H1 (cell line): ENCODE measurements at regions not wholly inside any gene's neighbourhood (a gene's known extent, or its start where the extent isn't known, plus 50 kb on each side); places are given as distances from the start of the nearest gene placed in this dataset.
"Not testable (repeated sequence)": the region's sequence is repeated elsewhere in the genome, so short reads cannot be mapped to it uniquely, and the experiment has no call there.

Source experiments
- CTCF ChIA-PET: fragments of 300-600 bp; sonication (Branson Sonifier 250); formaldehyde crosslinking; loops from one replicate; lab custom pipeline; 2021; ENCODE audit not compliant: partially characterized antibody; lab: Charles Lee
- POLR2A ChIA-PET: fragments of 300-600 bp; sonication (Branson Sonifier 250); formaldehyde crosslinking; loops from one replicate; lab custom pipeline; 2021; ENCODE audit warnings: inconsistent platforms; ENCODE audit not compliant: partially characterized antibody; lab: Charles Lee
- DNase-seq, 2 experiments: peaks; one replicate each; pipeline versions ENCODE4 v3.0.0 to v3.0.0-alpha.2; 2010 to 2022; ENCODE audit warnings: low spot score in 2 of 2, low read depth in 1 of 2, mixed read lengths in 1 of 2
- FAIRE-seq: peaks from 2 replicates; lab custom pipeline; 2011; peaks lifted over from hg19 to GRCh38; lab: Jason Lieb, UNC
- H2AFZ ChIP-seq: 2 replicates; pipeline ENCODE4 v1.8.1; 2012; ENCODE audit warnings: low read length, inconsistent platforms
- H2AK5ac ChIP-seq: 2 replicates; pipeline ENCODE4 v1.6.1; 2013; ENCODE audit warnings: low read depth, low read length
- H2BK120ac ChIP-seq: replicated peaks from 2 replicates; pipeline ENCODE3; 2013; ENCODE audit warnings: low read depth, low read length, inconsistent platforms
- H2BK12ac ChIP-seq: 2 replicates; pipeline ENCODE4 v1.6.1; 2013; ENCODE audit warnings: low read depth, low read length
- H2BK15ac ChIP-seq: 2 replicates; pipeline ENCODE4 v1.6.1; 2013; ENCODE audit warnings: low read length
- H2BK20ac ChIP-seq: 2 replicates; pipeline ENCODE4 v1.6.1; 2013; ENCODE audit warnings: low read length
- H2BK5ac ChIP-seq: 2 replicates; pipeline ENCODE4 v1.6.1; 2013; ENCODE audit warnings: low read depth, low read length
- H3K14ac ChIP-seq: 2 replicates; pipeline ENCODE4 v1.6.1; 2013; ENCODE audit warnings: inconsistent platforms; ENCODE audit not compliant: insufficient read length
- H3K18ac ChIP-seq: 2 replicates; pipeline ENCODE4 v1.6.1; 2013; ENCODE audit warnings: low read length; ENCODE audit errors: extremely low read depth
- H3K23ac ChIP-seq: 2 replicates; pipeline ENCODE4 v1.6.1; 2013; ENCODE audit warnings: inconsistent platforms; ENCODE audit not compliant: insufficient read length
- H3K23me2 ChIP-seq: 2 replicates; pipeline ENCODE4 v1.6.1; 2013; ENCODE audit warnings: low read depth, low read length
- H3K27ac ChIP-seq: 2 replicates; pipeline ENCODE4 v1.6.1; 2011; ENCODE audit warnings: low read depth, low read length, inconsistent platforms
- H3K27me3 ChIP-seq, 4 experiments: replicated peaks in 1 of 4; 1 replicate in 1 of 4; 2 replicates in 3 of 4; pipeline versions ENCODE4 v1.6.1 to v1.8.1; 2011 to 2013; ENCODE audit warnings: low read length in 3 of 4, mild to moderate bottlenecking in 3 of 4, inconsistent platforms in 2 of 4, mixed read lengths in 2 of 4, moderate library complexity in 1 of 4; ENCODE audit not compliant: control insufficient read depth in 3 of 4, insufficient read depth in 3 of 4; ENCODE audit errors: extremely low read depth in 1 of 4
- H3K36me3 ChIP-seq, 4 experiments: 2 replicates each; pipeline versions ENCODE4 v1.6.1 to v1.8.1; 2011 to 2013; ENCODE audit warnings: mild to moderate bottlenecking in 4 of 4, low read length in 3 of 4, moderate library complexity in 2 of 4, control low read depth in 1 of 4, inconsistent platforms in 1 of 4; ENCODE audit not compliant: insufficient read depth in 4 of 4, control insufficient read depth in 2 of 4
- H3K4ac ChIP-seq: replicated peaks from 2 replicates; pipeline ENCODE3; 2013; ENCODE audit warnings: low read length, low read depth, mixed read lengths, inconsistent platforms; ENCODE audit not compliant: insufficient read length
- H3K4me1 ChIP-seq, 4 experiments: replicated peaks in 1 of 4; 1 replicate in 1 of 4; 2 replicates in 3 of 4; pipeline versions ENCODE4 v1.6.1 to v1.8.1; 2011 to 2013; ENCODE audit warnings: low read length in 3 of 4, inconsistent platforms in 2 of 4, mixed read lengths in 1 of 4; ENCODE audit not compliant: insufficient read depth in 4 of 4, control insufficient read depth in 3 of 4
- H3K4me2 ChIP-seq, 2 experiments: 2 replicates each; pipeline versions ENCODE4 v1.6.1 to v1.8.1; 2011 to 2013; ENCODE audit warnings: low read depth in 2 of 2, low read length in 2 of 2, control low read depth in 1 of 2, inconsistent platforms in 1 of 2, mild to moderate bottlenecking in 1 of 2; ENCODE audit not compliant: insufficient read depth in 1 of 2
- H3K4me3 ChIP-seq, 4 experiments: fragments of 200-600, 300-600 bp in 1 of 4; sonication (generic), shearing (Covaris generic), sonication (Bioruptor Twin) in 1 of 4; 2 replicates each; pipeline versions ENCODE4 v1.5.1 to v1.8.1; 2011 to 2016; ENCODE audit warnings: low read length in 4 of 4, low read depth in 3 of 4, control low read depth in 2 of 4, inconsistent platforms in 2 of 4, mild to moderate bottlenecking in 2 of 4, mixed read lengths in 1 of 4, moderate library complexity in 1 of 4; ENCODE audit not compliant: insufficient read depth in 2 of 4; ENCODE audit errors: extremely low read depth in 1 of 4
- H3K56ac ChIP-seq: replicated peaks from 2 replicates; pipeline ENCODE3; 2013; ENCODE audit warnings: low read depth, mild to moderate bottlenecking, mixed read lengths, low read length, inconsistent platforms; ENCODE audit not compliant: insufficient read length
- H3K79me1 ChIP-seq: 2 replicates; pipeline ENCODE4 v1.6.1; 2013; ENCODE audit warnings: low read depth, low read length, control low read depth
- H3K79me2 ChIP-seq, 2 experiments: 2 replicates each; pipeline versions ENCODE4 v1.6.1 to v1.8.1; 2012 to 2013; ENCODE audit warnings: low read length in 2 of 2, mild to moderate bottlenecking in 2 of 2, inconsistent platforms in 1 of 2; ENCODE audit not compliant: insufficient read depth in 2 of 2, control insufficient read depth in 1 of 2
- H3K9ac ChIP-seq, 4 experiments: replicated peaks in 1 of 4; 1 replicate in 1 of 4; 2 replicates in 3 of 4; pipeline versions ENCODE4 v1.6.1 to v1.8.1; 2011 to 2013; ENCODE audit warnings: low read depth in 3 of 4, low read length in 3 of 4, control low read depth in 2 of 4, mild to moderate bottlenecking in 2 of 4, moderate library complexity in 2 of 4, inconsistent platforms in 1 of 4; ENCODE audit errors: extremely low read depth in 1 of 4
- H3K9me3 ChIP-seq, 2 experiments: 2 replicates each; pipeline versions ENCODE4 v1.6.1 to v1.8.1; 2012 to 2013; ENCODE audit warnings: mild to moderate bottlenecking in 2 of 2, moderate library complexity in 2 of 2, control low read depth in 1 of 2, inconsistent platforms in 1 of 2, low read depth in 1 of 2, low read length in 1 of 2, mixed read lengths in 1 of 2; ENCODE audit not compliant: insufficient read depth in 2 of 2
- H4K20me1 ChIP-seq, 2 experiments: replicated peaks in 1 of 2; 2 replicates each; pipeline versions ENCODE3 to v1.8.1; 2011 to 2013; ENCODE audit warnings: inconsistent platforms in 2 of 2, low read length in 2 of 2, mild to moderate bottlenecking in 1 of 2; ENCODE audit not compliant: insufficient read depth in 2 of 2, control insufficient read depth in 1 of 2
- H4K5ac ChIP-seq: 2 replicates; pipeline ENCODE4 v1.6.1; 2013; ENCODE audit warnings: low read length, low read depth, mixed read lengths, inconsistent platforms; ENCODE audit not compliant: insufficient read length
- H4K8ac ChIP-seq: 2 replicates; pipeline ENCODE4 v1.8.0; 2013; ENCODE audit warnings: mild to moderate bottlenecking, moderate library complexity, low read length, inconsistent platforms; ENCODE audit not compliant: insufficient read depth; ENCODE audit errors: extremely low read depth
- H4K91ac ChIP-seq: replicated peaks from 2 replicates; pipeline ENCODE3; 2013; ENCODE audit warnings: low read length, mixed read lengths, inconsistent platforms; ENCODE audit not compliant: insufficient read length
- WGBS, 2 experiments: shearing (Covaris generic) in 1 of 2; methylation state at CpG; one replicate each; pipeline versions ENCODE4 v1.1.6 to v1.1.7; 2013 to 2015; ENCODE audit warnings: low lambda C conversion rate in 2 of 2, mixed read lengths in 2 of 2, inconsistent platforms in 1 of 2, low coverage in 1 of 2, missing lambda C conversion rate in 1 of 2; ENCODE audit not compliant: insufficient replicate concordance in 2 of 2, insufficient coverage in 1 of 2, insufficient read length in 1 of 2; ENCODE audit errors: extremely low coverage in 1 of 2, missing lambda C conversion rate in 1 of 2; 5-methylcytosine and 5-hydroxymethylcytosine counted together

DNA sequence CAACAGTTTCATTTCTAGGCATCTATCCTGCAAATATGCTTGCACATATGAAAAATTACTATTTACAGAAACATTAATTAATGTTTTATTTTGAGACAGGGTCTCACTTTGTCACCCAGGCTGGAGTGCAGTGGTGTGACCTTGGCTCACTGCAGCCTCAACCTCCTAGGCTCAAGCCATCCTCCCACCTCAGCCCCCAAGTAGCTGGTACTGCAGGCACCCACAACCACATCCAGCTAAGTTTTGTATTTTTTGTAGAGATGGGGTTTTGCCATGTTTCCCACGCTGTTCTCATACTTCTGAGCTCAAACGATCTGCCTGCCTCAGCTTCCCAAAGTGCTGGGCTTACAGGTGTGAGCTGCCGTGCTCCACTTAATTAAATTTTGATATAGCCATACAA lies 86.2 kb upstream of the CCND2 start:
- H4K91ac ChIP-seq, H3K23me2 ChIP-seq, H3K27me3 ChIP-seq, H3K14ac ChIP-seq, H2BK20ac ChIP-seq, H3K4me2 ChIP-seq, H2BK12ac ChIP-seq, DNase-seq, H2BK15ac ChIP-seq, H3K56ac ChIP-seq, H3K4me1 ChIP-seq, H3K4ac ChIP-seq, FAIRE-seq, H4K8ac ChIP-seq, H3K4me3 ChIP-seq, H3K18ac ChIP-seq, H3K27ac ChIP-seq, H2BK120ac ChIP-seq, H2AFZ ChIP-seq, H3K23ac ChIP-seq, H3K79me1 ChIP-seq, H4K20me1 ChIP-seq, H2AK5ac ChIP-seq, H3K9ac ChIP-seq, H3K79me2 ChIP-seq, H4K5ac ChIP-seq, H3K36me3 ChIP-seq, H2BK5ac ChIP-seq, H3K9me3 ChIP-seq: not testable (repeated sequence)
- ChIA-PET POLR2A (interaction anchor here (0.7 to 1.0 kb wide), 2 partner anchors 15 to 17 kb away, joined by 3 to 4 read pairs; no protein-coding TSS in a partner anchor), CTCF (interaction anchor here (1.0 to 3.3 kb wide), 3 partner anchors 9 to 79 kb away, joined by 3 to 9 read pairs (median 3); no protein-coding TSS in a partner anchor)
- WGBS, 2 experiments: 67% methylated on average over 3 of the region's 3 CpGs; no CpG with 5 or more reads in 1 of the 2 experiments
